ENCODE measurements at regions not wholly inside any gene's neighbourhood (a gene's known extent, or its start where the extent isn't known, plus 50 kb on each side); places are given as distances from the start of the nearest gene placed in this dataset.

- TF ChIP-seq, protein P1, sequence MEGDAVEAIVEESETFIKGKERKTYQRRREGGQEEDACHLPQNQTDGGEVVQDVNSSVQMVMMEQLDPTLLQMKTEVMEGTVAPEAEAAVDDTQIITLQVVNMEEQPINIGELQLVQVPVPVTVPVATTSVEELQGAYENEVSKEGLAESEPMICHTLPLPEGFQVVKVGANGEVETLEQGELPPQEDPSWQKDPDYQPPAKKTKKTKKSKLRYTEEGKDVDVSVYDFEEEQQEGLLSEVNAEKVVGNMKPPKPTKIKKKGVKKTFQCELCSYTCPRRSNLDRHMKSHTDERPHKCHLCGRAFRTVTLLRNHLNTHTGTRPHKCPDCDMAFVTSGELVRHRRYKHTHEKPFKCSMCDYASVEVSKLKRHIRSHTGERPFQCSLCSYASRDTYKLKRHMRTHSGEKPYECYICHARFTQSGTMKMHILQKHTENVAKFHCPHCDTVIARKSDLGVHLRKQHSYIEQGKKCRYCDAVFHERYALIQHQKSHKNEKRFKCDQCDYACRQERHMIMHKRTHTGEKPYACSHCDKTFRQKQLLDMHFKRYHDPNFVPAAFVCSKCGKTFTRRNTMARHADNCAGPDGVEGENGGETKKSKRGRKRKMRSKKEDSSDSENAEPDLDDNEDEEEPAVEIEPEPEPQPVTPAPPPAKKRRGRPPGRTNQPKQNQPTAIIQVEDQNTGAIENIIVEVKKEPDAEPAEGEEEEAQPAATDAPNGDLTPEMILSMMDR (IDR thresholded peaks at IDR 0.05) = no peak
- TF ChIP-seq POLR2A (IDR thresholded peaks at IDR 0.05) = no peak
These were observed 169.0 kb downstream of the IRX2 start for GRCh38 chr5:2582507-2582906.
